Endothelial cell (in vitro differentiated cells): ENCODE measurements at regions not wholly inside any gene's neighbourhood (a gene's known extent, or its start where the extent isn't known, plus 50 kb on each side); places are given as distances from the start of the nearest gene placed in this dataset.

Source experiments
- DNase-seq: peaks from one replicate; pipeline ENCODE4 v3.0.0; 2021; ENCODE audit warnings: low spot score
- H3K27ac Mint-ChIP-seq: one replicate; pipeline ENCODE4 v1.8.0; 2021; ENCODE audit warnings: mixed read lengths, inconsistent platforms; ENCODE audit not compliant: unreplicated experiment
- H3K27me3 Mint-ChIP-seq: one replicate; pipeline ENCODE4 v1.8.0; 2021; ENCODE audit warnings: mild to moderate bottlenecking, moderate library complexity, mixed read lengths, inconsistent platforms; ENCODE audit not compliant: unreplicated experiment
- H3K36me3 Mint-ChIP-seq: one replicate; pipeline ENCODE4 v1.8.0; 2021; ENCODE audit warnings: mild to moderate bottlenecking, low read depth, mixed read lengths, inconsistent platforms; ENCODE audit not compliant: unreplicated experiment
- H3K4me1 Mint-ChIP-seq: one replicate; pipeline ENCODE4 v1.8.0; 2021; ENCODE audit warnings: mild to moderate bottlenecking, mixed read lengths, inconsistent platforms; ENCODE audit not compliant: unreplicated experiment
- H3K4me3 Mint-ChIP-seq: one replicate; pipeline ENCODE4 v1.8.0; 2021; ENCODE audit warnings: mild to moderate bottlenecking, mixed read lengths, inconsistent platforms; ENCODE audit not compliant: unreplicated experiment
- H3K9me3 Mint-ChIP-seq: one replicate; pipeline ENCODE4 v1.8.0; 2021; ENCODE audit warnings: mixed read lengths, inconsistent platforms; ENCODE audit not compliant: unreplicated experiment
- TF ChIP-seq, protein P1 (sequence below): fragments of 200-600 bp; sonication (generic); IDR thresholded peaks from one replicate; pipeline ENCODE4 v1.5.0; 2021; ENCODE audit warnings: antibody characterized with exemption; ENCODE audit not compliant: unreplicated experiment

GRCh38 chr11:88039476-88040147 is 135.6 kb downstream of the RAB38 start:
- TF ChIP-seq, protein P1, sequence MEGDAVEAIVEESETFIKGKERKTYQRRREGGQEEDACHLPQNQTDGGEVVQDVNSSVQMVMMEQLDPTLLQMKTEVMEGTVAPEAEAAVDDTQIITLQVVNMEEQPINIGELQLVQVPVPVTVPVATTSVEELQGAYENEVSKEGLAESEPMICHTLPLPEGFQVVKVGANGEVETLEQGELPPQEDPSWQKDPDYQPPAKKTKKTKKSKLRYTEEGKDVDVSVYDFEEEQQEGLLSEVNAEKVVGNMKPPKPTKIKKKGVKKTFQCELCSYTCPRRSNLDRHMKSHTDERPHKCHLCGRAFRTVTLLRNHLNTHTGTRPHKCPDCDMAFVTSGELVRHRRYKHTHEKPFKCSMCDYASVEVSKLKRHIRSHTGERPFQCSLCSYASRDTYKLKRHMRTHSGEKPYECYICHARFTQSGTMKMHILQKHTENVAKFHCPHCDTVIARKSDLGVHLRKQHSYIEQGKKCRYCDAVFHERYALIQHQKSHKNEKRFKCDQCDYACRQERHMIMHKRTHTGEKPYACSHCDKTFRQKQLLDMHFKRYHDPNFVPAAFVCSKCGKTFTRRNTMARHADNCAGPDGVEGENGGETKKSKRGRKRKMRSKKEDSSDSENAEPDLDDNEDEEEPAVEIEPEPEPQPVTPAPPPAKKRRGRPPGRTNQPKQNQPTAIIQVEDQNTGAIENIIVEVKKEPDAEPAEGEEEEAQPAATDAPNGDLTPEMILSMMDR = no peak
- Mint-ChIP-seq H3K27me3 (no peaks in the 10 kb centered on the region), H3K9me3 (no peaks in the 10 kb centered on the region), H3K27ac (no peak overlapping the region), H3K36me3 (no peaks in the 10 kb centered on the region), H3K4me3 (no peak overlapping the region), H3K4me1 (peaks cover 27% of the 10 kb centered on the region)
- DNase-seq = no peak

DNA sequence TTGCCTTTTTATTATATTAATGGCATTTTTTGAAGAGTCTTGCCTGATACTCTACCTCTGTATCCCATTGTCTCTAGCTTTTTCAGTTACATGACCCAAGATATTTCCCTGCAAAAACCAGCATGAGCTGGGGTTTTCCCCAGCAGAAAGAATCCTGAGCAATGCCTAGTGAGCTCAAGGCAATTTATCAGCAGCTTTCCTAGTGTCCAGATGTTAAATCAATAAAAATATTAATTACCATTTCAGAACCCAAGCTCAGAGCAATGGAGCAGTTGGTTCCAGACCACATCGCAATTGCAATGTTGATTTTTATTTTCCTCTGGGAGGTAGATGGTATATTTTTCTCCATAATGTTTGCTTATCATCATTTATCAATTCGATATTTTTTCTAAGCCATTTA is 137.2 kb downstream of the RAB38 start:
- Mint-ChIP-seq H3K4me3 (no peak overlapping the region), H3K27ac (no peak overlapping the region), H3K4me1 (peaks cover 12% of the 10 kb centered on the region), H3K27me3 (no peaks in the 10 kb centered on the region), H3K36me3 (no peaks in the 10 kb centered on the region), H3K9me3 (no peaks in the 10 kb centered on the region)
- TF ChIP-seq, protein P1 = no peak
- no peak for DNase-seq

DNA sequence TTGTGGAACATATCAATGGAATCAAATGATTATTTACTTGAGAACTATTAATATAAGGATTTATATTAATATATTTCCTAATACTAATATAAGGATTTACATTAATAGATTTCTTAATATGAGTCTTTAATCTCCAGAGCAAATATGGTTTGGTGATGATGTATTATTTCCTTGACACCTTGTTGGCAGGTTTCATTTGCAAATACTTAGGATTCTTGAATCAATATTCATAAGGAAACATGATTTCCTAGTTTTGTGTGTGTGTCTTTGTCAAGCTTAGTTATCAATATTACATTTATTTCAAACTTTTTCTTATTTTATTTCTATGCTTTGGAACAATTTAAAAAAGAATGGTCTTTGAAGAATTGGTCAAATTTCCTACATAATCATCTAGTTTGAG is 138.5 kb downstream of the RAB38 start:
- Mint-ChIP-seq H3K4me3 (no peak overlapping the region), H3K36me3 (no peaks in the 10 kb centered on the region), H3K27me3 (no peaks in the 10 kb centered on the region), H3K9me3 (no peaks in the 10 kb centered on the region), H3K27ac (no peak overlapping the region), H3K4me1 (peaks cover 3% of the 10 kb centered on the region)
- no peak for DNase-seq
- TF ChIP-seq, protein P1 = no peak

GRCh38 chr11:88035271-88035670 is 140.0 kb downstream of the RAB38 start:
- Mint-ChIP-seq H3K4me1 (no peaks in the 10 kb centered on the region), H3K4me3 (no peak overlapping the region), H3K27me3 (no peaks in the 10 kb centered on the region), H3K9me3 (no peaks in the 10 kb centered on the region), H3K27ac (no peak overlapping the region), H3K36me3 (no peaks in the 10 kb centered on the region)
- no peak for DNase-seq
- TF ChIP-seq, protein P1 = no peak

GRCh38 chr11:88017666-88018065 is 157.6 kb downstream of the RAB38 start:
- no peak overlapping the region for H3K4me3 Mint-ChIP-seq
- H3K27ac Mint-ChIP-seq = no peak overlapping the region
- no peak for DNase-seq
- H3K36me3 Mint-ChIP-seq = no peaks in the 10 kb centered on the region
- H3K9me3 Mint-ChIP-seq = no peaks in the 10 kb centered on the region
- TF ChIP-seq, protein P1 = no peak
- H3K27me3 Mint-ChIP-seq = no peaks in the 10 kb centered on the region
- peaks cover 4% of the 10 kb centered on the region for H3K4me1 Mint-ChIP-seq
